AG10803 (cell line): ENCODE measurements at regions not wholly inside any gene's neighbourhood (a gene's known extent, or its start where the extent isn't known, plus 50 kb on each side); places are given as distances from the start of the nearest gene placed in this dataset.

Source experiments
- DNase-seq: peaks from one replicate; pipeline ENCODE4 v3.0.0; 2010; ENCODE audit warnings: low read depth
- H3K4me3 ChIP-seq: 2 replicates; pipeline ENCODE4 v1.5.1; 2011; ENCODE audit warnings: mild to moderate bottlenecking, low read length, control low read depth
- CTCF ChIP-seq: conservative IDR thresholded peaks from 2 replicates; pipeline ENCODE4 v1.5.1; 2011; ENCODE audit warnings: mild to moderate bottlenecking, low read length, control low read depth, inconsistent platforms

GRCh38 chr2:16523711-16524110 lies 141.9 kb downstream of the CYRIA start:
- no peak for TF ChIP-seq CTCF
- DNase-seq: no peak
- no peak overlapping the region for H3K4me3 ChIP-seq

- DNase-seq: no peak
- no peak for TF ChIP-seq CTCF
- no peak overlapping the region for H3K4me3 ChIP-seq
Measured at GRCh38 chr2:16522031-16522831, 143.4 kb downstream of the CYRIA start.

- TF ChIP-seq CTCF: no peak
- DNase-seq: no peak
- H3K4me3 ChIP-seq: no peak overlapping the region
Measured at GRCh38 chr2:16520891-16521290, 144.7 kb downstream of the CYRIA start.

- TF ChIP-seq CTCF: no peak
- DNase-seq: no peak
- H3K4me3 ChIP-seq: no peak overlapping the region
Measured at GRCh38 chr2:16515696-16516095, 149.9 kb downstream of the CYRIA start.

GRCh38 chr2:16513626-16514025 lies 152.0 kb downstream of the CYRIA start:
- H3K4me3 ChIP-seq: no peak overlapping the region
- no peak for DNase-seq
- TF ChIP-seq CTCF: no peak

GRCh38 chr2:16511041-16511440 lies 154.6 kb downstream of the CYRIA start:
- no peak for DNase-seq
- no peak overlapping the region for H3K4me3 ChIP-seq
- no peak for TF ChIP-seq CTCF

- no peak overlapping the region for H3K4me3 ChIP-seq
- no peak for TF ChIP-seq CTCF
- no peak for DNase-seq
Measured at GRCh38 chr2:16509042-16509441, 156.6 kb downstream of the CYRIA start.
